GM18868 (cell line): ENCODE measurements at regions not wholly inside any gene's neighbourhood (a gene's known extent, or its start where the extent isn't known, plus 50 kb on each side); places are given as distances from the start of the nearest gene placed in this dataset.

ENCODE experiments used
- ATAC-seq: cut with Tn5 transposase; IDR thresholded peaks from one replicate; pipeline ENCODE4 v1.9.1; 2021; ENCODE audit warnings: mild to moderate bottlenecking, moderate library complexity; ENCODE audit not compliant: unreplicated experiment

DNA sequence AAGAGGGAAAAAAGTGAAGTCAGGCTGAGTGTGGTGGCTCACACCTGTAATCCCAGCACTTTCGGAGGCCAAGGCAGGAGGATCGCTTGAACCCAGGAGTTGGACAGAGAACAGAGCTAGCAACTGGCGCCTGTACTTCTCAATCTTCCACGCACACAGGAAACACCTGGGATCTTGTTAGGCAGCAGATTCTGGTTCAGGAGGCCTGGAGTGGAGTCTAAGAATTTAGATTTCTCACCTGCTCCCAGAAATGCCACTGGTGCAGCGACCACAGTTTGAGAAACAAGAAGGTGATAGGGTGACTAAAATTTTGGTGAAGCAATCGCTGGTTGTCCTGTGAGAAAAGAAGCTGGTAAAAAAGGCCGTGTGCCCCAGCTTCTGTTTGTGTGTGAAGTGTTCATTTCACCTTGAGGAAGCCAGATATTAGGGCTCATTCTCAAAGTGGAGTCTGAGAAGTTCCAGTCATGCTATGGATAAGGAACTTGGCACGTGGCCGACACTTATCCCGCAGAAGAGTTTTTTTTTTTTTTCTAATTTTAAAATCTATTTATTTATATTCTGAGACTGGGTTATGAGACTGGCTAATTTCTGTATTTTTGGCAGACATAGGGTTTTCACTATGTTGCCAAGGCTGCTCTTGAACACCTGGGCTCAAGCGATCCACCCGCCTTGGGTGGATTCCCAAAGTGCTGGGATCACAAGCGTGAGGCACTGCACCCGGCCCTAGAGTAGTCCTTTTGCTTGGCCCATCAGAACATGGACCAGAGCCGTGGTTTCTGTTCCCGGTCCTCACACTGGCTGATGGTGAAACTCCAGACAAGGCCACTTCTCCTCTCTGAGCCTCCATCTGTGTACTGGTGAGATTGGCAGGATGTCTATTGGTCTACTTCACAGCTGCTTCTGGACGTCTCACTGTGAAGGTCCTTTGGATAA is 324.6 kb upstream of the PROK2 start:
- ATAC-seq: no peak

DNA sequence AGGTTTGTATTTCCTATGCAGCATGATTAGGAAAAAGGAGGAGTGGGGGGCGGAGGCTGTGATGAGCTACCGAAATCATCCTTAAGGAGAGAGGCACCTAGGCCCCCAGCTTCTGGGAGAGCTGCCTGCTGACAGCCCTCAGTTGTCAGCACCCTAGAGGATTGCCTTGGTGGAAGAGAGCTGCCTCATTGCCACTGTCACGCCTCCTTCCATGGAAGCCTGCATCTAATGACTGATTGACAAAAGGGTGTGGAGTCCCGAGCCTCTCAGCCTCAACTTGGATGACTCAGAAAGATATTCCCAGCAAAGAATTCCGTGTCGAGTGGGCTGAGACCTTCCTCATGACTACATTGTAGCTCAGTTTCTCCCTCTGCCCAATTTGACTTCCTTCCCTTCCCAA is 320.4 kb upstream of the PROK2 start:
- no peak for ATAC-seq

DNA sequence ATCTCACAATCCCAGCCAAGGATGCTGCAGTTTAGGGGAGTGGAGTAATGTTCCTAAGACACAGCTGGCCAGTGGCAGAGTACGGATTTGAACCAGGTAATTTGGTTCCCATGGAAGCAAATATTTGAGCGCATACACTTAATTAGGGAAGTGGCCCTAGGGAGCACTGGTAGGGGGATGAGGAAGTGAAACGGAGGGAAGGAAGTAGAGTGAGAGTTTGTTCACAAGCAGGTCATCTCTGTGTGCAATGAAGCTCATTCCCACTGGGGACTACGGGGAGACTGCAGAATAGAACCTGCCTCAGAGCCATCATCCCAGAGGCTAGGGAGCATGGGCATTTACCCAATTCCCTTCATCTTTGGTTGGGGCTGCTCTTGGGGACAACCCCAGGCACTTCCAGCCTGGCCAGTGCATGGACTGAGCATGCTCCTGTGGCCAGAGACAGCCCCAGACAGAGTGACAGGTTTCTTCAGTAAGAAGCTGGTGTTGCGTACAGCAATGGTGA is 317.2 kb upstream of the PROK2 start:
- ATAC-seq: peak; percentile 63

DNA sequence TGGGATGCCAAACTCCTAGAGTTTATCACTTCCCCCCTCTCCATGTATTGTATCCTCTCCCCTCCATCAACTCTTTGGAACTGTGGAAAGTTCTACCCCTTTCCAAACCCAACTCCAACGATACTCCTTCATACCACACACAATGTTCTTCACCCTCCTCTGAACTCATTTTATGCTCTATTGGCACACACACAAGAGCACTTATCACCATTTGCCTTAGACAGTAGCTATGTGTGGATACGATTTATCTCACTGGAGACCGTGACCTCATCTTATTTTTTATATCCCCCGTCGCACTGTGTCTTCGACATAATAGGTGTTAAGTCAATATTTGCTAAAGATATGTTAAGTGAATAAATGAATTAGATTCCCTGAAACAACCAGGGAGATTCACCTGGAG is 316.5 kb upstream of the PROK2 start:
- ATAC-seq: no peak

DNA sequence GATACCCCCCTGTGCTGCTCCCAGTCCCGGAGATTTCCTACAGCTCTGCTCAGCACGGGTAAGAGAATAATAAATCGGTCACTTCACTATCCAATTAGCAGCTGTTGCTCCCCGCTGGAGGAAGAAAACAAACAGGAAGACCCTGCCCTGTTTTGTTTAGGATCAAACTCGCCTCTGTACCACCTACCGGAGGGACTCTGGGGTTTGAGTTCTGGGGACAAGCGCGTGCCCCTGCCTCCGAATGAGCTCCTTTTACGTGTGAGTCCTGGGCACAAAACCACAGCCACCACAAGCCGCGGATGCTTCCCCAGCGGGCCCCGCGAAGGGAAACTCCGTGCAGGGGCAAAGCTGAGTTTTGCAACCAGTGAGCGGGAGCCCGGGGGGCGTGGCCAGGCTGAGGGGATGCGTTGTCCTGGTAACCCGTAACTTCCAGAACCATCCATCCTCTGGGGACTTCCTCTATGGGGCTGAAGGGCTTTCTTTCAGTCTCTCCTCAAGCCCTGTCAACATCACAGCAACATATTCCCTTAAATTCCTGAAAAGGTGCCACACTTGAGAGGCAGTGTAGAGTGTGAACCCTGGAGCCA is 315.7 kb upstream of the PROK2 start:
- ATAC-seq: peak; percentile 68

DNA sequence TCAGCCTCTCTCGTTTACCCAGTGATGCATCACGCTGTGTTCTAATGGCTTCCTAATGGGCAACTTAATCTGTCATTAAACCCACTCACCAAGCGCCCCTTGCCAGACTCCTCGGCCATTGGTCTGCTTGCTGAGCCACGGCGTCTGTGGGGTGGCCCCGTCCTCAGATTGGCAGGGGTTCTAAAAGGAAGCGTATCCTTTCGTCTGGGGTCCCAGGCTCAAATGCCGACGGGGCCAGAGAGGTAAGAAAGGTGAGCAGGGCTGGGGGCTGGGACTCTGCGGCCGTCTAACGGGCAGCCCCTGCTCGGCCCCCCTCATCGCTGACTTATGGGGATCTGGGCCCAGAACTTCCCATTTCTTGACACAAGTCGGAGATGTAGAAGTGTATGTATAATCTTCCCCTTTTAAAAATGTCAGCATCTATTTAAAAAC is 315.1 kb upstream of the PROK2 start:
- ATAC-seq: no peak

DNA sequence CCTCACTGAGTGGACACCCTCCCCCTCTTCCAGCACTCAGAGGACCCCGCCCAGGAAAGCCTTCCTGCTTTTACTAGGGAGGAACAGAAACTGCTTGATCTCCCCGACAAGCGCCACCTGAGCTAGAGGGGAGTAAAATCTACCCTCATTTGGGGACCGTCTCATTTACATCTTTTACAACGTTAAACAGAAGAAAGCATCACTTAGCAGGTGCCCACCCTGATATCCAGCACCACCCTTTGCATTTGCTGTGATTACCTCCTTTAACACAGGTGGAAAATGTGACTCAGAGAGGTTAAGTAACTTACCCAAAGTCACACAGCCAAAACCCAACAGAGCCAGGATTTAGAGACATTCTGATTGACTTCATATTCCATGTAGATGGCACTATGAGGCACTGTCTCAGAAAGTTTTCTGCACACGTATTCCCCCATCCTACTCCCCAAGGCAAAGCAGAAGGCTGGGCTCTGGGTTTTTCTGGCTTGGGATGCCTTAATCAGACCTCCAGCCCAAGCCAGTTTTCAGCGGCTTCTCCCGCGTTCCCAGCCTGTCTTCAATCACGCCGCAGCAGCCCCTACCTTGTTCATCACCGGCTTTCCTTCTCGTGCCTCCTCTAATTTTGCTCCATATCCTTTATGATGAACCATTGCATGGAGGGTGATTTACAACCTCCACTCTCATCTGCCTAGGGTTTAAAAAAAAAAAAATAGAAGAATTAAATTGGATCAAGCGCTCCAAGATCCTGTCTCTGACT is 314.6 kb upstream of the PROK2 start:
- ATAC-seq: no peak

DNA sequence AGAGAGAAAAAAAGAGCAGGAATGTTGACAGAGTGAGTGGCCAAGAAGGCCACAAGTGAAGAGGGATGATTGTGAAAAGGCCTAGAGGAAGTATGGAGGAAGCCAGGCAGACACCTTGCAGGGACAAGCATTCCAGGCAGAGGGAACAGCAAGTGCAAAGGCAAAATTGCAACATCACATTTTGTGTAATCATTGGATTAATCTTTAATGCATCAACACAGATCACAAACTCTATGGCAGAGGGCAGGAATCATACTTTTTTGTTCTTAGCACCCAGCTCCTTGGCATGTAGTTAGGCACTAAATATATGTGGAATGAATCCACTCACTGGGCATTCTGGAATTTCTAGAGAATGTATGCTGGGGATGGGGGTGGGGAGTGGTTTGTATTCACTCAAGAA is 312.1 kb upstream of the PROK2 start:
- no peak for ATAC-seq

DNA sequence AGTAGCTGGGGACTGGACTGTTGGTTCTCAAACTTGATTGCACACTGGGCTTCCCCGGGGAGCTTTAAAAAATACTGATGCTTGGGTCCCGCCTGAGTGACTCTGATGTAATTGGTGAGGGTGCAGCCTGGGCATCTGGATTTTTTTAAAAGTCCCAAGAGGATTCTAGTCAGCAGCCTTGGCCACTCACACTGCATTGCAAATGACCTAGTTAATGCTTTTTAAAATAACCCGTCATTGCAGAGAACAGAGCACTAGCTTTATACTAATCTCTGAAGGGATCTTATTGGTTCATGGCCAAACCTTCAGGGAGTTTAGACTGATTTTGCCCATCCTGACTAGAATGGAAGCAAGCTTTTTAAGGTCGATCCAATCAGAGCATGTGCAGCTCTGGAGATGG is 310.6 kb upstream of the PROK2 start:
- no peak for ATAC-seq

DNA sequence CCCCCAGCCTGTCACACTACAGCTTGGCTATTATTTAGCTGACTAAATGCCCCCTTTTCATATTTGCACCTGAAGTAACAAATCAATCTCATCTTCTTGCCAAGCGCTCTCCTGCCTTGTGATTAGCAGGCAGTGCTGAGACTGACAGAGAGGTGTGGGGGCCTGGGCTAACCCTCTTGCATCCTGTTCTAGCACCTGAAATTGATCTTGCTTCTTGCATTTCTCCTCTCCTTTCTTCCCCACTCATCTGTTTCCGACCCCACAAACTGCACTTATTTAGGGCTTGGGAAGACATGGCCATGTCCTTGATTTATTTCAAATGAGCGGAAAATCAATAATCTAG is 309.0 kb upstream of the PROK2 start:
- no peak for ATAC-seq

DNA sequence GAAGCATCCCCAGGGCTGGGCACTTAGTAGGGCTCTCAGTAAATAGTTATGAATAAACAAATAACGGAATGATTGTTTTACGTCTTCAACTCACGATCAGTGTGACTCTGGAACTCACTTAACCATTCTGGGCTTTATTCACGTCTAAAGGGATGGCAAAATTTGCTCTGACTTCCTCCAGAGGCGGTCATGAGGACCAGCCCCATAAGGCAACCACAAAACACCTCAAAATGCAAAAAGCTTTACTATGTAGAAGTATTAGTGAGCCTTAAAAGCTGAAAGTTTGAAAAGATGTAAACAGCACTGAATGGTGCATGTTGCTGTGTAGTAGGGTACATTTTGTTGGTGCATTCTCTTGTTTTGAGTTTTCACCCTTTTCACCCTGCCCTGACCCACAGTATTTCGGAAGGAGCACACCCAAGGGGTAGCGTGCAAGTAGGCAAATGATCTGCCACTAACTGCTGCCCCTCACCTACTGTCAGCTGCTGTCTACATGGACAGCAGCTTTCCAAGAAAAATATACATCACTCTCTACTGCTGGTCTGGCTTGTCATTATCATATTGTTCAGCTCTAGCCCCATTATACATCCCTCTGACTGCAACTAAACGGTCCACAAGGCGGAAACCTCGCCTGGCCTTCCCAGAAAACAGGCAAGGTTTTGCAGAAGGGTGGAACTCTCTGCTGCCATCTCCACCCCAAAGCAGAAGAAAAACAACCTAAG is 308.5 kb upstream of the PROK2 start:
- no peak for ATAC-seq

DNA sequence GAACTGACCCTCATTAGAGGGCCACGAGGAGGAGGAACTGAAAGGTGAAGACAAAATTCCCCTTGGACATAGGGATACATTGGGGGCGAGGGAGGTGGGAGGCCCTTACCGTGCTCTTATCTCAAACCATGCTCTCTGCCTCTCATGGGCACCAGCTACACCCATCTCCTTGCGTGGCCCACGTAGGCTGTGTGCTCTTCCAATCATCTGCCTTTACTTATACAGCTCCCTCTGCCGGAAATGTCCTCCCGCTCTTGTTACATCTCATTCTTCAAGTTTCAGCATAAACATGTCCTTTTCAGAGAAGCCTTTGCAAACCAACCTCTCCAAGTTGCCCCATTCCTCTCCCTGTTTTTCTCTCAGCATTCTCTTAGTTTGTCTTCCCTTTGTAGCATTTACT is 307.8 kb upstream of the PROK2 start:
- no peak for ATAC-seq

DNA sequence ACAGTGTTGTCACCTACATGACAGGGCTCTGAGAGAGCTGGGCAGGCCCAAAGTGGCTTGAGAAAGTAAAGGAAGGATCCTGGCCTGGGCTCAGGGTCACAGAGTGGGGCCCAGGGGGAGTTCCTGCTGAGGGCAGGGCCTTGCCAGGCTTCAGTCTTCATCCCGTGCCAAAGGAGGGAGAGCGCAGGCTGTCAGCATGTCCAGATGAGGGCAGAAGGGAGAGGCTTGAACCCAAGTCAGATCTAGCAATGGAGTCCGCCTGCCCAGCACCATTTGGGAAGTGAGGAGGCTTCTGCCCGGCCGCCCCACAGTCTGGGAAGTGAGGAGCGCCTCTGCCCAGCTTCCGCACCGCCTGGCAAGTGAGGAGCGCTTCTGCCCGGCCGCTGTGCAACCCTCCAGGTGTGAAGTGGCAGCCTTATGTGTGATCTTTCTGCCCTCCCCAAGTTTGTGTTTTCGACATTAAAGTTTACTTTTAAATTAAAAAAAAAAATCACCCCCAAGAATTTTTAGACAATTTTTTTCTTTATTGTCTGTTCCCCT is 303.6 kb upstream of the PROK2 start:
- no peak for ATAC-seq

DNA sequence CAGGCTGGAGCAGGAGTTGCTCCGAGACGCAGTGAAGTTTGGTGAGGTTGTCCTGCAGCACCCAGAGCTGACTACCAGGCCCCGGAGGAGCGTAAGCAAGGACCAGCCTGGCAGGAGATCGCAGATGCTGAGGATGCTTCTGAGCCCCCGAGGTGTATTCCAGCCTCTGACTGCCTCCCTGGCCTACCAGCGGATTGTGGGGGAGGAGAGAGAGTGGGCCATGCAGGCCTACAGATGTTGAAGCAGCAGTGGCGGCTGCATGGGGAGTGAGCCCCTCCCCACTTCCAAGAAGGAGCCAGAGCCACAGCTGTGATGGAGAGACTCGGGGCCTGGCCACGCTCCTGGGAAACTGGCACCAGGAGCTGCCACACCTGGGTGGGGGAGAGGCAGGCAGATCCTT is 302.5 kb upstream of the PROK2 start:
- ATAC-seq: no peak

DNA sequence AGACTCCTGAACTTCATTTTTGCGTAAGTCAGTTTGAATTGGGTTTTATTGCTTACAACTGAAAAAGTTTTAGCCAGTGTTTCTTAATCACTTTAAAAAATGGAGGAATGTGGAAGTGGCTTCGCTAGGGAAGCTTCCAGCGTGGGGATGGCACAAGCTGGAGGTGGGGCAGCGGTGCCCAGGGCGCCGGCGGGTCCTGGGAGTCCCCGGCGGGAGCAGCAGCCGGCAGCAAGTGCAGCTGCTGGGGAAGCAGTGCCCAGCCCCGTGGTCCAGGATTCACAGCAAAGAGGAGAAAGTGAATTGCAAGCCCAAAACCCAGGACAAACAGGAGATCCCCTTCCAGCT is 301.8 kb upstream of the PROK2 start:
- no peak for ATAC-seq

DNA sequence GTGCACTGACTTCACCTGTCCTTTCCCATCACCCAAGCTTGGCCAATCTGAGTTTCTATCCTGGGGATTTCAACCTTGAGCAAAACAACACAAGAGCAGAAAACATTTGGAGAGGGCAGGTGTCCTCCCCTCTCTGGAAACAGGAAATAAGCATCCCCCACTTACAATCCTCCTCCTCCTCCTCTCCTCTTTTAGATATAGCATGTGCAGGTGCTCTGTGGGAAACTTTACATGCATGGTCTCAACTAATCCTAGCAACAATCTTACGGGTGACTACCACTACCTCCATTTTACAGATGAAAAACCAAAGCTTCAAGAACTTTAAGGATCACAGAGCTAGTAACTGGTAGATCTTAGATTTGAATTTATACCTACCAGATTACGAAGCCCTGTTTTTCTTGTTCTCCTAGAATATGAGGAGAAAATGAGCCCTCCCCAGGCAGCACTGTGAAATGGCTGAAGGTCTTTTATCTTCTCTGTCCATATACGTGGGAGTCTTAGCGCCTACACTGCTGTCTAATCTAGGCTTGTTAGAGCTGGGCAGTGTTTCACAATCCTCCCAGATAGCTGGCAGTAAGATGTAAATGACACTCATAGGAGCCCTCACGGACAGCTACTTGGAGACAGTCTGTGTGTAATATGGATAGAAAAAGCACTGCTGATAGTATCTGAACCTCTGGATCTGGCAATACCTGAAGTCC is 301.2 kb upstream of the PROK2 start:
- ATAC-seq: no peak

DNA sequence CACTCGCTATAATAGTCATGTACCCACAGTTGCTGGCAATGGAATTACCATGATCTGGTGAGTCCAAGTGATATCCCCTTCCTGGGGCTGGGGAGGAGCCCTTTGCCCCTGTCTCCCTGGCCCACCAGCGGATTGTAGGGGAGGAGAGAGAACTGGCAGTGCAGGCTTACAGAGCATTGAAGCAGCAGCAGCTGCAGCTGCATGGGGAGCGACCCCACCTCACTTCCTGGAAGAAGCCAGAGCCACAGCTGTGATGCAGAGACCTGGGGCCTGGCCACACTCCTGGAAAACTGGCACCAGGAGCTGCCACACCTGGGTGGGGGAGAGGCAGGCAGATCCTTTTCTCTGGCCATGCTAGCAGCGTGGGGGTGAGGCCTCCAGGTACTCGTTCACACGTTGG is 300.1 kb upstream of the PROK2 start:
- no peak for ATAC-seq

DNA sequence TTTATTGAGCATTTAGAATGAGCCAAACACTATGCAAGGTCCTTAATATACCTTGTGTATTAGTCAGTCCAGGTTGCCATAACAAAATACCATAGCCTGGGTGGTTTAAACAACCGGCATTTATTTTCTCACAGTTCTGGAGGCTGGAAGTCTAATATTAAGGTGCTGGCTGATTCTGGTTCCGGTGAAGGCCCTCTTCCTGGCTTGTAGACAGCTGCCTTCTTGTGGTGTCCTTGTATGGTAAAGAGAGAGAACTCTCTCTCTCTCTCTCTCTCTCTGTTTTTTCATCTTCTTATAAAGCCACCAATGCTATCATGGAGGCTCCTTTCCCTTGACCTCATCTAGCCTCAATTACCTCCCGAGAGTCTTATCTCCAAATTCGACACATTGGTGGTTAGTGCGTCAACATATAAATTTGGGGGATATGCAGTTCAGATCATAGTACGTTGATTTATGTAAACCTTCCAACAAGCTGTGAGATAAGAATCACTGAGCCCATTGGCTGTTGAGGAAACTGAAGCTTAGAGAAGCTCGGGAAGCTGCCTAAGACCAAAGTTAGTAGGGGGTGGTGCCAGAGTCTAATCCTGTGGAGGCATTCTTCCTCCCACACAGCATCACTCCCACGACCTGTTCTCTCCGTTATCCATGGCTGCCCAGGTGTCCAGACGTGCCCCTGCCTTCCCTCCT is 298.0 kb upstream of the PROK2 start:
- ATAC-seq: peak; percentile 19

DNA sequence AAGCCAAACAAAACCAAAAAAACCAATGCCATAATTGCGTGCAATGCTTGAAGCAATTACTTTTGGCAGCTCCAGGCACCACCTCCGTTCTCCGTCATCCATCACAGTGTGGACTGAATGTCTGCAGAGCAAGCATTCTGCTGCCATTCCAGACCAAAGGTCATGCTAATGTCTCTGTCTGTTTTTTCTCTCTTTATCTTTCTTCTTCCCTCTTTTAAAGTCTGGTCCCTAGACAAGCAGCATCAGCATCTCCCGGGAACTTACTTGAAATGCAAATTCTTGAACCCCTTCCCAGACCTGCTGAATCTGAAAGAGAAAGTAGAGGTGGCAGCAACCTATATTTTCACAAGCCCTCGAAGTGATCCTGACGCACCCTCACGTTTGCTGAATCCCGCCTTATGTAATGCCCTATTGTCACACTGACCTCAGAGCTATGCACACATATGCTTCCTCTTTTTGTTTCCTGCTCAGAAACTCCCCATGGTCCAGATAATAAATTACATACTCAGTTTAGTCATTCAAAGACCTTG is 297.3 kb upstream of the PROK2 start:
- ATAC-seq: peak; percentile 76
